ENCODE measurements at regions not wholly inside any gene's neighbourhood (a gene's known extent, or its start where the extent isn't known, plus 50 kb on each side); places are given as distances from the start of the nearest gene placed in this dataset.

DNA sequence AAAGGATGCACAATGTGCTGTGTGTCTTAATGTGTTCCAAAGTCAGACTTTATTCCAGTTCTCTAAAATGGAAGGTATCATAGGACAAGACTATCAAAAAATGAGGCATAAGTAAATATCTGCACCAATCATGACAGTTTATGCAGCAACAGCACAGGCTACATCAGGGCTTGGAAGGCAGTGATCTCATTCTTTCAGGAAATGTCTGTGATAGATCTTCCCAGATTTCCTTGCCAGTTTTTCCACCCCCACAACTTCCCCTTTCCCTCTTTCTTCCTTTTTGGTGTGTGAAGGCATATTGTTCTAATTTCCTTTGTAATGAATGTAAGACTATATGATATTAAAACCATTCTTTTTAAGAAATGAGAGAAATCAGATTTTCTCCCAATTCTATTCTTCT is 326.7 kb downstream of the ATP23 start:
- DNase-seq (ENCODE audit: low spot score), result no peak

DNA sequence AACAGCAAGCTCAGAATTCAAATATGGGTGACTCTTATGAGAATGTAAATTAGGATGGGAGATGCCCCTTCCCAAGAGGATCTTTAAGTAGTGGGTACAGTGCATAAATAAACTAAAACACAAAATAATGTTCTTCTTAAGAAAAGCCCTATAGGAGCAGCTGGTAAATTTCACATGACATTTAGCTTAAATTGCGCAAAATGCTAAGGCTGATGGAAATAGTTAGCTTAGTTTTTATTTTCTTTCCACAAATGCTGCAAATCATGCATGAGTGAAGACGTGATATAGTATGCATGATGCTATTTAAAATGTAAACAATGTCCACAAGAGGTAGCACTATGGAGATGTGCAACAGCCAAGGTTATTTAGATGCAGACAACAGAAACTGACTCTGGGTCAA is 328.1 kb downstream of the ATP23 start:
- DNase-seq (ENCODE audit: low spot score), result no peak

DNA sequence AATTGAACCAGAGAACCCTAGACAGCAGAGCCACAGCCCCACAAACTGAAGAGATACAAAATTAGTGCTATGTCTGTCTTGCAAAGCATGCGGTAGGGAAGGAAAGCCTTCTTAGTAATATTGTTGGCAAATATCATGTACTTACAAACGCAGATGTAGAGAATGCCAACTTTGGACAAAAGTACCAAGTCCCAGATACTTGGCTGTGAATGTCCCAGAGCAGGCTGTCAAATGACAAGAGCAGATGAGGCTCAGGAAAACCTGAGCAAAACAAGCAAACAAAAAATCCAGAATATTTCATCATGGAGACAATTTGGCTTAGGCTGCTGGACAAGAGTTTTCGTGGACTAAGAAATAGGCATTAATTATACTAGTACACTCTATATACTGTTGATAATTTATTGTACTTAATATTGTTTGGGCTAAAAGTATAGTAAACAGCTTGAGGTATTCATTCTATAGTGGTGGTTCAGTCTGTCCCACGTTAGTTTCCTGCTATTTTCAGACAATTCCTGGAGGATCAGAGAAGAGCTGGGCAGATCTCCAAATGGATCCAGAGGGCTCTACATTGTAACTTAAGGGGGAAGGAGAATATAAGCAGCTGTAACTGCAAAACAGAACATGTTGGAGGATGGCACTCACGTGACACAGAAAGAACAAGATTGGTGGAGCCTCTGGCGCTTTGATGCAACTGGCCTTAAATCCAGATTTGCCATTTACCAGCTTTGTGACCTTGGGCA is 329.8 kb downstream of the ATP23 start:
- DNase-seq (ENCODE audit: low spot score), result no peak

DNA sequence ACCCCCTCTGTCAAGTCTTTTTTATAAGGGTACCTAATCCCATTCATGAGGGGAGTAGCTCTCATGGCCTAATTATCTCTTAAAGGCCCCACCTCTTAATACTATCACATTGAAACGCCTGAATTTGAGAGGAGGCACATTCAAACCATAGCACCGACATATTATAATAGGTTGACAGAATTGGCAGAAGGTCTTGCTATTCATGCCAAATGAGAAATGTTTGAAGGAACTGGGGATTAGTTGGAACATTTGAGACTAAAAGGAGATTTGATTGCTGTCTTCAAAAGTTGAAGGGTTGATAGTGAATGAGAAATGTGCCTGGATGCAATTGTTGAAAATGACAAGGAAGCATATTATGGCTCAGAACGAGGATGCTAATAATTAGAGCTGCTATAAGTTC is 331.1 kb downstream of the ATP23 start:
- no peak for DNase-seq (ENCODE audit: low spot score)

DNA sequence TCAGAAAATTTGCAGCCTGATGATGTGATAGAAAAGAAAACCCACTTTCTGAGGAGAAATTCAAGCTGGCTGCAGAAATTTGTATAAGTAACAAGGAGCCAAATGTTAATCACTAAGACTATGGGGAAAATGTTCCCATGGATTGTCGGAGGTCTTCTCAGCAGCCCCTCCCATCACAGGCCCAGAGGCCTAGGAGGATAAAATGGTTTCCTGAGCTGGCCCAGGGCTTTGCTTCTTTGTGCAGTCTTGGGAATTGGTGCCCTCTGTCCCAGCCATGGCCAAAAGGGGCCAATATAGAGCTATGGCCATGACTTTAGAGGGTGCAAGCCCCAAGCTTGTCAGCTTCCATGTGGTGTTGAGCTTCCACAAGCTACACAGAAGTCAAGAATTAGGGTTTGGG is 335.9 kb downstream of the ATP23 start:
- no peak for DNase-seq (ENCODE audit: low spot score)

DNA sequence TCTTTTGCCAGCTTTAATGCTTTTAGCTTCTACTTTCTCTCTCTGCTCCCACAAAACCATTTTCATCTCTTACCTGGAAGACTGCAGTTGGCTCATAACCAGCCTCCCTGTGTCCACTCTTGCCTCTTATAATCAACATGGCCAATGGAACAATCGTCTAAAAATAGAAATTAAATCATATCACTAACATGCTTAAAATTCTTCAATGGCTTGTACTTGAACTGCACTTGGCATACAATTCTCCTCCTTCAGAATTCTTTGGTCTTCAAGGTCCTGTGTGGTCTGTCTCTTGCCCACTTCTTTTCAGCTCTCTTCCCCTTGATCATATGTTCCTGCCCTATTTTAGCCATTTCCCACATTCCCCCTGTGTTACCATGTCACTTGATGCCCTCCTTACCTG is 342.2 kb downstream of the ATP23 start:
- DNase-seq (ENCODE audit: low spot score), result no peak

DNA sequence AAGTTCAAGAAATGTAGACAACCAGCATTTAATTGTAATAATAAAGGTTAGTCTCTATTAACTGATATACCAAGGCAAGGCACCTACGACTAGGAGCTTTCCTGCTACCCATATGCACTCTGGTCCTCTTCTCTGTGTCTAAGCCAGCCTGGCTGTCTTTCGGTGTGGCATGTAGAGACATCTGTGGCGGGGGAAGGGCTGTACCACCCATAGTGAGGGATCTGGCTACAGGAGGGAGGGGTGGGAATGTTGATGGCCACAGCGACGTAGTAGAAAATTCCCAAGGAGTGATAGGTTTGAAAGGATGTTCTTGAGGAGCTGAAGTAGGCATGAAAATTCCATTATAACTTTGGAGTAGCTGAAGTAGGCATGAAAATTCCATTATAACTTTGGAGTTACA is 344.2 kb downstream of the ATP23 start:
- DNase-seq (ENCODE audit: low spot score), result no peak

DNA sequence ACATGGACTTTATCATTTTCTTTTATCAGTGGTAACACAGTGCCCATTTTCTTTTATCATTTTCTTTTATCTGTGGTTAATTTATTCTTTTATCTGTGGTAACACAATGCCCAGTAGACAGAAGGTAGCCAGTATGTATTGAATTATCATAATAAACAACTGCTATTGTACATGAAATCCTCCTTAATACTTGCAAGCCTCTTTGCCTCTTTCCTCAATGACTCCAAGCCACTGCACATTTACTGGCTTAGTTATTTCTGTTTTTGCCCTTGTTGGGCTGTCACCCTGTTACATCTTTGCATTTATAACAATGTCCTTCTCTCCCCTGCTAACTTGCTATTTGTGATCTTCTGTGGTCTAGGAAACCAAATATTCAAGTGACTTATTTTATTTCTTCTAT is 345.0 kb downstream of the ATP23 start:
- no peak for DNase-seq (ENCODE audit: low spot score)

DNA sequence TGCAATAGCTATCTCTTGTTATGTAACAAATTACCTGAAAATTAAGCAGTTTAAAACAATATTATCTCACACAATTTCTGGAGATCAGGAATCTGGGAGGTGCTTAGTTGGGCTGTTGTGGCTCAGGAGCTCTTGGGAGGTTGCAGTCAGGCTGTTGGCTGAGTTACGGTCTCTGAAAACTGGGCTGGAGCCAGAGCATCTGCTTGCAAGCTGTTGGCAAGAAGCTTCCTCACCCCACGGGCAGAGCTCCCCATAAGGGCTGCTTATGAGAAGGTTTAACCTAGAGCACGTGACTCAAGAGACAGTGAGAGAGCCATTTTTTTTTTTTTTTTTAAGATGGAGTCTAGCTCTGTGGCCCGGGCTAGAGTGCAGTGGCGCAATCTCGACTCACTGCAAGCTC is 346.8 kb downstream of the ATP23 start:
- DNase-seq (ENCODE audit: low spot score), result no peak

DNA sequence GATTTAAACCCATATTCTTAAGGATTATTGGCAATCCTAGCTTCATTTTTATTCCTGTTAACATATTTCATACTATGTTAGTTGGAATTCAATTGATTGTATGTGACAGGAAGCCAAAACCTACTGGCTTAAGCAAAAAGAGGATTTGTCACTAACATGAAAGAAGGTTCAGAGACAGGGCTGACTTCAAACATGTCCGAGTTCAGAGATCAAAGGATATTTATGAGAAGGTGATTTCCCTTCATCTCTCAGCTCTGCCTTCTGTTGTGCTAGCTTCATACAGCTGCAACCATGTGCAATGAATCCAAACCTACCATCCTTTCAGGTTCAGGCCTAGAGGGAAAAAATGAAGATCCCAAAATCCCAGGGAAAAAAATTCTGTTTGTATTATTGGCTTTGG is 349.7 kb downstream of the ATP23 start:
- no peak for DNase-seq (ENCODE audit: low spot score)

DNA sequence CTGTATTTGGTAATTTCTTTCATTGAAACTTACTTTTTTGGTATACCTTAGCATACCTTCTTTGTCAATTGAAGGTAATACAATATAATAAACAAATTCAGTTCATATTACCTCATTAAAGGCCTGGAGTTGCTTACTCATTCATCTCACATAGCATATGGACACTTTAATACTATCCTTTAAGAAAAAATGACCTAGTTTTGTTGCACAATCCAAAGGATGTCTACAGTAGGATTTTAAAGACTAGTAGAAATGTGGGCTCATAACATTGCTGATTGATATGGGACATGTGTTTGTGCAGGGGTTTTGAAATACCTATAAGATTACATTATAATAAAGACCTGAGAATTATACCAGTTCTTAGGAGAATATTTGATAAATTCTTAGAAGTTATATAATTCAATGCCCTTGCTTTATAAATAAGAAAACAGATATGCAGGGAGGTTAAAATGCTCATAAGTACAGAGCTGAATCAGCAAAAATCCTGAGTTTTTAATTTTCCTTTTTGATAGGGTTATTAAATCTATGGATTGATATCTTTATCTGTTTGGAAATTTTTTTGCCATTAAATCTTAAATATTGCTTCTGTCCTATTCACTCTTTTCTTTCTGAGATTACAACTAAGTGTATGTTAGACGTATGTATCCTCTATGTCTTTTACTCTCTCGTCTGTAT is 352.1 kb downstream of the ATP23 start:
- DNase-seq (ENCODE audit: low spot score), result no peak

DNA sequence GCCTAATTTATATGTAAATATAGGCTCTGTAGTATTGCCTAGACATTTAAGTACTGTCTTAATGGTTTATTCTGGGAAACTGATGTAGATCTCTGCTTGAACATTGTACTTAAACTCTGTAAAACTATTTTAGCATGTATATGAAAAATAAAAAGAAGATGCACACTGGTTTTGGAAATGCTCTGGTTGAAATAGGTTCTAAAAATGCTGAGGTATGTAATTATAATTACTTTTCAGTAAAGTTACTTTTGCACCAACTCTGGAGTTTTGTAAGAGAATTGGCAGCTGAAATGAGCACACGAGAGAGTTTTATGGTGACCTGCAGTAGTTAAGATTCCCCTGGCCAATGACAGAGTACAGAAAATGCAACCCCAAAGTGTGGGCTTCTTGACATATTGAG is 353.9 kb downstream of the ATP23 start:
- no peak for DNase-seq (ENCODE audit: low spot score)

DNA sequence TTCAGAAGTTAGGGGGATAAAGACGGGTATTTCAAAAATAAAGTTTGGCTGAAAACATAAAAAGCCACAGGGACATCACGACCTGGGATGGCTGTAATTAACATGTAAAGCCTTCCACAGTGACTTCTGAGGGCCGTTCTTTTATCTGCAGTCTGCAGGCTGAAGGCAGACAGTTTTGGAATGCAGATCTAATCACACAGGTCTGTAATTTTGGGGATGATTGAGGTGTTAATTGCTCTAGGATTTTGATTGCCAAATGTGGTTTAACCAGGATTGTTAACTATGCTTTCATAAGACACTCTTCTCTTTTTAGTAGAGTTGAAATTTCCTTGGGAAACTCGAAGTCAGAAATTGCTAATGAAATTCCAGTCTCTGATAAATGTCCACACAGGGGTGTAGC is 355.5 kb downstream of the ATP23 start:
- no peak for DNase-seq (ENCODE audit: low spot score)

DNA sequence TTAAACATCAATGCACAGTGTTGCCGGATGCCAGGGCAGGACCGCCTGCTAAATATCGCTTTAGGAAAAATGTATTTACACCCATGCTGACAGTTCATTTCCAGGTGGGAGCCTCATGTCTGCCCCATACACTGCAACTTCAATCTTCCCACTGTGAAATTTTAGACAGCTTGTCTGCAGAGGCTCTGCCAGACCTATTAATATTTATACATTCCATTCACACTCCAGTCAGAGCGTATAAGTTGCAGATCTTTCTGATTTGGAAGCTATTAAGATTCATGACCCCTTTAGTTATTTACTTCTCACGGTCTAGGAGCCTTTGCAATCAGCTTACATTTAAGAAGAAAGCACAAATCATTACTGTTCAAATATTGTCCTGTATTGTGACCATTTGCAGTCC is 357.4 kb downstream of the ATP23 start:
- DNase-seq (ENCODE audit: low spot score), result no peak

DNA sequence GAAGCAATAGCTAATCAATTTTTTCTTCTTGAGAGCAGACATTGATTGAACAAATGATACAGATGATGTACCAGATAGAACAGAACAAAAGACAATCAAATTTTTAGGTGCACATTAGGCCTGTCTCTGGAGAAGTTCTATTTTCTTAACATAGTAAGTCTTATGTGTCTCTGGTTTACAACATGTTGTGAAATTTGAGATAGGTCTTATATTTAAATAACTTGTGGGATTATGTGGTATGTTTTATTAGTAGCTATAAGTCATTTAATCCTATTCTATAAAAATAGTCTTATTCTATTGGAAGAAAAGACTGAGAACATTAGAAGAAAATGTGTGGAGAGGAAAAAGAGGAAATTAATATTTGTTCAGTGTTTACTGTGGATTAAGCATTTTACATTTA is 358.0 kb downstream of the ATP23 start:
- no peak for DNase-seq (ENCODE audit: low spot score)

DNA sequence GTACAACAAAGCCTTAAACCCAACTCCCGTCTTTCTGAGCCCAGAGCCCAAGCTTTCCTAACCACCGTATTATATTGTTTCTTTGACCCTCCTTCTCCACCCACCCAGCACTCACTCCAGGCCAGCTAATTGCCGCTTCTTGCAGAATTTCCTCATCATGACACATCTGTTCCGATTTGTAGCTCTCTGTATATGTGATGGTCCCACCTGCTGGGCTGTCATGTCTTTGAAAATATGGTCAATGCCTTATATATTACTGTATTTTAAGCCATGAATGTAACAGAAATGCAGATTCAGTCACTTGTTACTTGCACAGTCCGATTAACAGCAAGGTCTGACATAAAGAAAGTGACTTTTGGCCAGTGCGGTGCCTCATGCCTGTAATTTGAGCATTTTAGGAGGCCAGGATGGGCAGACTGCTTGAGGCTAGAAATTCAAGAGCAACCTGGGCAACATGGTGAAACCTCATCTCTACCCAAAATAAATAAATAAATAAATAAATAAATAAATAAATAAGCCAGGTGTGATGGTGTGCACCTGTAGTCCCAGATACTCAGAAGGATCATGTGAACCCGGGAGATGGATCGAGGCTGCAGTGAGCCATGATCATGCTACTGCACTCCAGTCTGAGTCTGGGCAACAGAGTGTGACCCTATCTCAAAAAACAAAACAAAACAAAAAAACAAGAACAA is 359.8 kb downstream of the ATP23 start:
- DNase-seq (ENCODE audit: low spot score), result no peak

DNA sequence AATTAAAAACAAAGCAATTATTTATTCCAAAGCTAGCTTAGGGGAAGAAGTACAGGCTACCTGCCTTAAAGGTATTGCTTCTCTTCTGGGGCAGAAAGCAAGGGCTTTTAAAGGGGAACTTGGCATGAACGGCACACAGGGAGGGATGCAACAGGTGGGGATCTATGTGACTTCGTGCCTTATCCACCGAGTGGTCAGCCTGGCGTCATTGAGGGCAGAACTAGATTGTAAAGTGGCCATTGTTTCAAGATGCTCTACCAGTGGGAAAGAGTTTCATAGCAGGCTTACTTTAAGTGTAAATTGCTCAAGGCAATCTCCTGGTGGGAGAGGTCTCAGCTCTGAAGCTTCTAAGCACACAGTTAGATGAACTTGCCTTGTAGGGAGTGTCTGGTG is 360.4 kb downstream of the ATP23 start:
- DNase-seq (ENCODE audit: low spot score), result no peak

DNA sequence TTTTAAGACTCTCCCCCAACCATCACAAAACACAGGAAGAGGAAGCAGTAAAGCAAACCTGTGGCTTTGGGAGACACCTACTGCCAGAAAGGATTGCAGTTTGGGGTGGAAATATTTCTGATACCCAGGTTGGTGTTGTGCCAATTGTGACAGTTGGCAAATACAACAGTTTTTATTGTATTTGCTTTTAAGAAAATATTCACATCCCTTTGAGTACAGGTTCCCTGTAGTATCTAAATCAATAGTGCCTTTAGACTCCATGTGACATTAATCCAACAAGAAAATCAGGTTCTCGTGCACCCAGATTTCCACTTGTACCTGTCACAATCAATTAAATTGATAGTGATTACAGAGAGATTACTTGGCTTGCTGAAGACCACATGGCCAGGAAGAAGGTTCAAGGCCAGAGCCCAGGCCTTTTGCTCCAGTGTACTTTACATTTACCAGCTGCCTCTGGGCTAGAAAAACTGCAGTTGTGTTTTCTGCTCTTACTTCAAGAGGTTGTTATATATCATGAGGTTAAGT is 361.2 kb downstream of the ATP23 start:
- no peak for DNase-seq (ENCODE audit: low spot score)

DNA sequence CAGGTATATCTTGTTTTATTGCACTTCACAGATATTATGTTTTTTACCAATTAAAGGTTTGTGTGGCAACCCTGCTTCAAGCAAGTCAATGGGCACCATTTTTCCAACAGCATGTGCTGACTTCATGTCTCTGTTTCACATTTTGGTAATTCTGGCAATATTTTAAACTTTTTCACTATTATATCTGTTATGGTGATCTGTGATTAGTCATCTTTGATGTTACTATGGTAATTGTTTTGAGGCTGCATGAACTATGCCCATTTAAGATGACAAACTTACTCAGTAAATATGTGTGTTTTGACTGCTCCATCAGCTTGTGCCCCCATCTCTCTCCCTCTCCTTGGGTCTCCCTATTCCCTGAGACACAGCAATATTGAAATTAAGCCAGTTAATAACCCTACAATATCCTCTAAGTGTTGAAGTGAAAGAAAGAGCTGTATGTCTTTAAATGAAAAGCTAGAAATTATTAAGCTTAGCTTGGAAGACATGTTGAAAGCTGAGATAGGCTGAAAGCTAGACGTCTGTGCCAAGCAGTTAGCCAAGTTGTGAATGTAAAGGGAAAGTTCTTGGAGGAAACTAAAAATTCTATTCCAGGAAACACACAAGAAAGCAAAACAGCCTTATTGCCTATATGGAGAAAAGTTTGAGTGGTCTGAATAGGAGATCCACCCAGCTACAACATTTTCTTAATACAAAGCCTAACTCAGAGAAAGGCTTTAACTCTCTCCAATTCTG is 365.1 kb downstream of the ATP23 start:
- DNase-seq (ENCODE audit: low spot score), result no peak

DNA sequence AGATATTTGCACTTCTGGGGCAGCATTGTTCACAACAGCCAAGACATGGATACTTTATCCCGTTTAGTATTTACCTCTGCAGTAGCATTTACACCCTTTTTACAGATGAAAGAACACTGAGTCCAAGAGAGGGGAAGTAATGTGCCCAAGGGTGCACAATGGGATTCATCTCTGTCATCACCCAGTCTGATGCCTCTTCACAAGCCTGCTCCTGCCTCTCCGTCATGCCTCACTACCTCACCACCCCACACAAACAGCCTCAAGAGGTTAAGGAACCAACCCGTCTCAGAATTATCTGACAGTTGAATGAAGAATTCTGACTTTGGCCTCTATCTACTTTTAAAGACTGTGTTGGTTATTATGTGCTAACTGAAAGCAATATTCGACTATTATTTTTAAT is 368.4 kb downstream of the ATP23 start:
- no peak for DNase-seq (ENCODE audit: low spot score)

DNA sequence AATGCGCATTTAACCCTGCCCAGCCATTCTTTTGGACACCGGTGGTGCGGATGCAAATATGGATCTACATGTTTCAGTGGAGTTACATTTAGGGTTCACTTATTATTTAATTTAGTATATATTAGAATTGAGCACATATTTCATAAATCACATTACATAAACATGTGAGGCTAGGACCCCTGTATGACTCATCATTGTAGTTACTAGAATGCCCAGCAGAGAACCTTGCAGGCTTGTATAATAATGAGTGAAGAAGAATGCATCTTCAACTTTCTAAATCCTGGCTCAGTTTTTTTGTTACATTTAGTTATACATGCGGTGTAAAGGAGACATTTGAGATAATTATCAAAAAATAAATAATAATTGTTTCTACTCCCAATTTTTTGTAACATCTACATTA is 369.0 kb downstream of the ATP23 start:
- DNase-seq (ENCODE audit: low spot score), result no peak

DNA sequence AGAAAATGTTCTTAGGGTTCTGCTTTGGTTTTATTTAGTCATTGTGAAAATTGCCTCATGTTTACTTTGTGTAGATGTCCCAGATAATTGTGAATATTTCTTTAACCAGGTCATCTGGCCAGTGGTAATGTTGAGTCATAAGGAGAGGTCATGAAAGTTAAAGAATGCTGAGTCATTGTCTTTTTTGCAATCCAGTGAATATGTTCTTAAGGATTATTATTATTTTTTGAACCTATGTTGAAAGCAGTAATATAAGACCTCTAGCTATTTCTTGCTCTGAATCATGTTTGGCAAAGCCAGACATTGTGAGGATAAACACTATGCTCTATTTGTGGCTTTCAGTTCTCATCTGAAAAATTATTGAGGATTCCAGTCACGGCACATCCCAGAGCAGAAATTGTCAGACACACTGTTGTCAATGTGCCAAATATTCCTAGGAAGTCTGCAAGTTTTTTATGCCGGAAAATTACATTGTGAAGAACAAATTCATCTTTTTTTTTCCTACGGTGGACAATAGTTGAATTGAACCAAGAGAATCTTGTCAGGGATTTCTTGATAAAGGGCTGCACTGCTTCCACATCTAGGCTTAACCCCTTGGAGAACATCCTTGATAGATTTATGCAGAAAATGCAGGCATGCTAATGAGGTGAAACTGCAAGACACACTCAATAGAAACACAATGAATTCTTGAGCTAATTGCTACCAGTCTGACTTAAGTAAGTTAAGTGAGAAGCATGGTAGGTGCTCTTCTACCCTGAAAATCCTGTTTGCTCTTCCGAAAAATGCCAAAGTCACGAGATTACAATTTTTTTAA is 369.6 kb downstream of the ATP23 start:
- DNase-seq (ENCODE audit: low spot score), result no peak
